ENCODE measurements at regions not wholly inside any gene's neighbourhood (a gene's known extent, or its start where the extent isn't known, plus 50 kb on each side); places are given as distances from the start of the nearest gene placed in this dataset.
"Not testable (repeated sequence)": the region's sequence is repeated elsewhere in the genome, so short reads cannot be mapped to it uniquely, and the experiment has no call there.

GRCh38 chr17:27009087-27009486, 284.8 kb upstream of the WSB1 start:
- ATAC-seq (ENCODE audit: low FRiP score), result no peak
- TF ChIP-seq CTCF (IDR thresholded peaks at IDR 0.05), result no peak
- DNase-seq (ENCODE audit: low spot score), result no peak

- not testable (repeated sequence) for ATAC-seq (ENCODE audit: low FRiP score); DNase-seq (ENCODE audit: low spot score)
Observed at GRCh38 chr17:27010138-27010537, 283.8 kb upstream of the WSB1 start.

GRCh38 chr17:27030552-27030951, 263.4 kb upstream of the WSB1 start:
- DNase-seq (ENCODE audit: low spot score); ATAC-seq (ENCODE audit: low FRiP score): not testable (repeated sequence)

- DNase-seq (ENCODE audit: low spot score) (no peak), ATAC-seq (ENCODE audit: low FRiP score) (no peak)
- no peak for TF ChIP-seq CTCF (IDR thresholded peaks at IDR 0.05)
Observed at GRCh38 chr17:27038676-27039075, 255.2 kb upstream of the WSB1 start.

- DNase-seq (ENCODE audit: low spot score); ATAC-seq (ENCODE audit: low FRiP score): not testable (repeated sequence)
Observed at GRCh38 chr17:27045039-27045438, 248.9 kb upstream of the WSB1 start.

GRCh38 chr17:27049104-27049784, 244.7 kb upstream of the WSB1 start:
- no peak for TF ChIP-seq CTCF (IDR thresholded peaks at IDR 0.05)
- no peak for DNase-seq (ENCODE audit: low spot score)
- ATAC-seq (ENCODE audit: low FRiP score), result no peak

- ATAC-seq (ENCODE audit: low FRiP score), result no peak
- TF ChIP-seq CTCF (IDR thresholded peaks at IDR 0.05), result no peak
- no peak for DNase-seq (ENCODE audit: low spot score)
Observed at GRCh38 chr17:27065588-27065987, 228.3 kb upstream of the WSB1 start.

- DNase-seq (ENCODE audit: low spot score) (no peak), ATAC-seq (ENCODE audit: low FRiP score) (no peak)
- no peak for TF ChIP-seq CTCF (IDR thresholded peaks at IDR 0.05)
Observed at GRCh38 chr17:27066315-27066714, 227.6 kb upstream of the WSB1 start.
